ENCODE measurements at regions not wholly inside any gene's neighbourhood (a gene's known extent, or its start where the extent isn't known, plus 50 kb on each side); places are given as distances from the start of the nearest gene placed in this dataset.

DNA sequence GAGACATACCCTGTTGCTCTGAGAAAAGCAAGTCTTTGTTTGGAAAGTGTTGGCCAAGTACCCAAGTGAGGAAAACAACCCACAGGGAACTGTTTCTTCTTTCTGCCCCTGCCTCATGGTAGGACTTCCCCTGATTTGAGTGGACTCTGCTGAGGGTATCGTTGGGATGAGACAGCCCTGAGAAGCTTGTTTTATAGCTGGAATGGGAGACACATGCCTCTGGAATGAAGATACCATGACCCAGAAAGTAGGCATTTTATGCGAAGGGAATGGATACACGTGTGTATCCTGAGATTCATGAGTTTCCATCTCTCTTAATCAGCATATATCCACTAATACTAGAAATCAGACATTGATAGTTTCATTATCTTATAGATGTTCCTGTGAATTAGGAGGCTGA is 382.3 kb downstream of the ATP23 start:
- TF ChIP-seq POLR2A (IDR thresholded peaks at IDR 0.05; ENCODE audit: borderline replicate concordance, extremely low read depth, insufficient read depth, insufficient read length) (no peak), REST (IDR thresholded peaks at IDR 0.05; ENCODE audit: low read depth) (no peak), EGR1 (IDR thresholded peaks at IDR 0.05; ENCODE audit: low read depth) (no peak), POLR2AphosphoS5 (IDR thresholded peaks at IDR 0.05; ENCODE audit: low read depth, low read length) (no peak)
- TF ChIP-seq, protein P1, sequence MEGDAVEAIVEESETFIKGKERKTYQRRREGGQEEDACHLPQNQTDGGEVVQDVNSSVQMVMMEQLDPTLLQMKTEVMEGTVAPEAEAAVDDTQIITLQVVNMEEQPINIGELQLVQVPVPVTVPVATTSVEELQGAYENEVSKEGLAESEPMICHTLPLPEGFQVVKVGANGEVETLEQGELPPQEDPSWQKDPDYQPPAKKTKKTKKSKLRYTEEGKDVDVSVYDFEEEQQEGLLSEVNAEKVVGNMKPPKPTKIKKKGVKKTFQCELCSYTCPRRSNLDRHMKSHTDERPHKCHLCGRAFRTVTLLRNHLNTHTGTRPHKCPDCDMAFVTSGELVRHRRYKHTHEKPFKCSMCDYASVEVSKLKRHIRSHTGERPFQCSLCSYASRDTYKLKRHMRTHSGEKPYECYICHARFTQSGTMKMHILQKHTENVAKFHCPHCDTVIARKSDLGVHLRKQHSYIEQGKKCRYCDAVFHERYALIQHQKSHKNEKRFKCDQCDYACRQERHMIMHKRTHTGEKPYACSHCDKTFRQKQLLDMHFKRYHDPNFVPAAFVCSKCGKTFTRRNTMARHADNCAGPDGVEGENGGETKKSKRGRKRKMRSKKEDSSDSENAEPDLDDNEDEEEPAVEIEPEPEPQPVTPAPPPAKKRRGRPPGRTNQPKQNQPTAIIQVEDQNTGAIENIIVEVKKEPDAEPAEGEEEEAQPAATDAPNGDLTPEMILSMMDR (IDR thresholded peaks at IDR 0.05 in 2 of 3, conservative IDR thresholded peaks at IDR 0.05 in 1 of 3; ENCODE audit: borderline replicate concordance in 1 of 3, insufficient read depth in 1 of 3, low read depth in 2 of 3, low read length in 2 of 3), result no peak
